Endothelial cell of umbilical vein (primary cell): ENCODE measurements at regions not wholly inside any gene's neighbourhood (a gene's known extent, or its start where the extent isn't known, plus 50 kb on each side); places are given as distances from the start of the nearest gene placed in this dataset.

Source experiments
- BruUV-seq: library from RNA; stranded (reverse); fragments of 400-500 nt; replicated peaks from 2 replicates; lab custom pipeline; 2021; lab: Mats Ljungman, UMichigan
- CTCF ChIA-PET: fragments of 300-600, 350-600 bp; sonication (Branson Sonifier 250); formaldehyde crosslinking; loops from one replicate; lab custom pipeline; 2021; ENCODE audit warnings: antibody characterized with exemption, inconsistent platforms; lab: Charles Lee
- POLR2A ChIA-PET: fragments of 300-600, 350-600 bp; sonication (Branson Sonifier 250); formaldehyde crosslinking; loops from one replicate; lab custom pipeline; 2021; ENCODE audit warnings: antibody characterized with exemption, inconsistent platforms; lab: Charles Lee
- DNase-seq: peaks from one replicate; pipeline ENCODE4 v3.0.0-alpha.2; 2011; ENCODE audit warnings: low read depth, low spot score
- FAIRE-seq: peaks from 2 replicates; lab custom pipeline; 2011; peaks lifted over from hg19 to GRCh38; lab: Jason Lieb, UNC
- H2AFZ ChIP-seq: 2 replicates; pipeline ENCODE4 v1.6.0; 2012; ENCODE audit warnings: low read depth, low read length, control low read depth, inconsistent platforms
- H3K27ac ChIP-seq: 2 replicates; pipeline ENCODE4 v1.5.1; 2011; ENCODE audit warnings: low read depth, mild to moderate bottlenecking, control low read depth, low read length, moderate library complexity; ENCODE audit not compliant: insufficient read depth
- H3K27me3 ChIP-seq, 2 experiments: 2 replicates each; pipeline versions ENCODE4 v1.6.0 to v1.6.1; 2011; ENCODE audit warnings: low read length in 2 of 2, mixed read lengths in 1 of 2; ENCODE audit not compliant: control insufficient read depth in 2 of 2, insufficient read depth in 2 of 2
- H3K36me3 ChIP-seq, 2 experiments: 2 replicates in 1 of 2; 3 replicates in 1 of 2; pipeline ENCODE4 v1.5.1; 2011; ENCODE audit warnings: low read length in 2 of 2, mild to moderate bottlenecking in 1 of 2, moderate library complexity in 1 of 2; ENCODE audit not compliant: control insufficient read depth in 2 of 2, insufficient read depth in 2 of 2; ENCODE audit errors: extremely low read depth in 1 of 2
- H3K4me1 ChIP-seq: 3 replicates; pipeline ENCODE4 v1.5.1; 2011; ENCODE audit warnings: mild to moderate bottlenecking, low read length; ENCODE audit not compliant: control insufficient read depth, insufficient read depth; ENCODE audit errors: extremely low read depth
- H3K4me2 ChIP-seq: 2 replicates; pipeline ENCODE4 v1.6.1; 2011; ENCODE audit warnings: low read length, control low read depth, mixed read lengths; ENCODE audit not compliant: insufficient read depth
- H3K4me3 ChIP-seq, 3 experiments: fragments of 200-600 bp in 1 of 3; sonication (generic), shearing (Covaris generic) in 1 of 3; replicated peaks in 1 of 3; 2 replicates each; pipeline ENCODE4 v1.5.1; 2011 to 2016; ENCODE audit warnings: control low read depth in 3 of 3, low read length in 3 of 3, mild to moderate bottlenecking in 2 of 3, inconsistent platforms in 1 of 3, low read depth in 1 of 3, moderate library complexity in 1 of 3; ENCODE audit not compliant: insufficient read depth in 1 of 3
- H3K79me2 ChIP-seq: 2 replicates; pipeline ENCODE4 v1.6.0; 2012; ENCODE audit warnings: low read length, inconsistent platforms; ENCODE audit not compliant: control insufficient read depth, insufficient read depth
- H3K9ac ChIP-seq: replicated peaks from 2 replicates; pipeline ENCODE3; 2011; ENCODE audit warnings: low read length, control low read depth; ENCODE audit not compliant: insufficient read depth; ENCODE audit errors: extremely low read depth
- H3K9me1 ChIP-seq: replicated peaks from 3 replicates; pipeline ENCODE4 v1.6.0; 2011; ENCODE audit warnings: mild to moderate bottlenecking, low read length; ENCODE audit not compliant: control insufficient read depth, insufficient read depth; ENCODE audit errors: extremely low read depth
- H3K9me3 ChIP-seq: replicated peaks from 2 replicates; pipeline ENCODE4 v1.5.1; 2012; ENCODE audit warnings: low read length, inconsistent platforms; ENCODE audit not compliant: control insufficient read depth, insufficient read depth
- H4K20me1 ChIP-seq: replicated peaks from 2 replicates; pipeline ENCODE3; 2011; ENCODE audit warnings: mild to moderate bottlenecking, low read length; ENCODE audit not compliant: control insufficient read depth, insufficient read depth; ENCODE audit errors: extremely low read depth
- EZH2 ChIP-seq: IDR thresholded peaks from 2 replicates; pipeline ENCODE4 v1.6.1; 2012; ENCODE audit warnings: borderline replicate concordance, low read depth, mild to moderate bottlenecking, moderate library complexity, low read length, inconsistent platforms; ENCODE audit not compliant: severe bottlenecking
- FOS ChIP-seq: IDR thresholded peaks from 2 replicates; pipeline ENCODE4 v1.6.1; 2011; ENCODE audit warnings: mild to moderate bottlenecking, low read length, moderate library complexity, borderline replicate concordance; ENCODE audit not compliant: insufficient read depth
- GATA2 ChIP-seq: IDR thresholded peaks from 2 replicates; pipeline ENCODE4 v1.7.0; 2011; ENCODE audit warnings: low read depth, mild to moderate bottlenecking, moderate library complexity, mixed read lengths, low read length; ENCODE audit not compliant: insufficient read length, insufficient read depth
- JUN ChIP-seq: IDR thresholded peaks from 2 replicates; pipeline ENCODE4 v1.6.1; 2011; ENCODE audit warnings: borderline replicate concordance, low read depth; ENCODE audit not compliant: insufficient read length, insufficient read depth
- MYC ChIP-seq: IDR thresholded peaks from one replicate; pipeline ENCODE4 v1.6.1; 2011; ENCODE audit warnings: mild to moderate bottlenecking, low read depth, low read length
- POLR2A ChIP-seq: IDR thresholded peaks from 2 replicates; pipeline ENCODE4 v1.6.1; 2012; ENCODE audit warnings: low read depth, mild to moderate bottlenecking, control low read depth, low read length
- POLR2AphosphoS5 ChIP-seq: IDR thresholded peaks from 2 replicates; pipeline ENCODE4 v1.6.1; 2012; ENCODE audit warnings: low read depth, mild to moderate bottlenecking, control low read depth, low read length, moderate library complexity; ENCODE audit not compliant: insufficient read depth
- dilution Hi-C: fragments of 300-500 bp; cut with MboI; formaldehyde crosslinking; loops from one replicate; pipeline ENCODE4 v1.15.0; 2019; ENCODE audit warnings: low sequenced_read_pairs; ENCODE audit not compliant: extremely low pct_ligation_motif_present
- intact Hi-C: fragments of 100-400 bp; cut with micrococcal nuclease; formaldehyde crosslinking; loops from one replicate; pipeline ENCODE4 v1.10.0; 2022
- TF ChIP-seq, protein P1 (sequence below): IDR thresholded peaks from 2 replicates; pipeline ENCODE4 v1.6.1; 2011; ENCODE audit not compliant: insufficient read depth, insufficient read length
- TF ChIP-seq, protein P2 (sequence below), 2 donors: IDR thresholded peaks; 1 replicate in 1 of 2; 2 replicates in 1 of 2; pipeline ENCODE4 v1.5.1; 2011; ENCODE audit warnings: low read length in 2 of 2, mild to moderate bottlenecking in 2 of 2, moderate library complexity in 2 of 2, control low read depth in 1 of 2, inconsistent platforms in 1 of 2, low read depth in 1 of 2; ENCODE audit not compliant: insufficient read depth in 1 of 2; ENCODE audit errors: extremely low read depth in 1 of 2

DNA sequence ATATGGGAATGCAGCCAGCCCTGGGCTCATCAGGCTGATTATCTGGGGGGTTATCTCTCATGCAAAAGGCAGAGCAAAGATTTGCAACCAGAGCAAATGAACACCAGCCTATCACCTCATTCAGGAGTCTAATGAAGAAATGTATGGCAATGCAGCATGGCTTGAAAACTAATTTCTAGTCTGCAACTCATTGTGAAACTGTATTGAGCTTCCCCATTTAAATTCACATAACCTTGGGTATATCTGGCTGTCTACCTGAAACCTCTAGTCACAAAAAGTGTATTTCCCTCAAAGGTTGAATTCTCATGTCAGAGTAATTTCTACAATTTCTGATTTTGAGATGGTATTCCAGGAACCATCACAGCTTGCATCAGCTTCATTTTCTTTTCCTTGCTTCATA is 240.0 kb downstream of the SDHAF3 start:
- no peak overlapping the region for H3K27ac ChIP-seq
- FAIRE-seq (no peak), DNase-seq (no peak)
- no peak overlapping the region for H3K4me2 ChIP-seq
- H3K79me2 ChIP-seq = no peaks in the 10 kb centered on the region
- no peaks in the 10 kb centered on the region for H3K9me3 ChIP-seq
- H3K4me1 ChIP-seq = no peaks in the 10 kb centered on the region
- CTCF ChIA-PET = no interaction called here
- POLR2A ChIA-PET = no interaction called here
- no TSS peak for BruUV-seq
- H4K20me1 ChIP-seq = no peaks in the 10 kb centered on the region
- dilution Hi-C loops (no loop called here), intact Hi-C loops (no loop called here)
- H3K36me3 ChIP-seq = no peaks in the 10 kb centered on the region
- TF ChIP-seq EZH2 (no peak), POLR2AphosphoS5 (no peak), FOS (no peak), JUN (no peak), GATA2 (no peak), POLR2A (no peak), MYC (no peak)
- TF ChIP-seq, protein P1, sequence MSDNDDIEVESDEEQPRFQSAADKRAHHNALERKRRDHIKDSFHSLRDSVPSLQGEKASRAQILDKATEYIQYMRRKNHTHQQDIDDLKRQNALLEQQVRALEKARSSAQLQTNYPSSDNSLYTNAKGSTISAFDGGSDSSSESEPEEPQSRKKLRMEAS = no peak
- TF ChIP-seq, protein P2, sequence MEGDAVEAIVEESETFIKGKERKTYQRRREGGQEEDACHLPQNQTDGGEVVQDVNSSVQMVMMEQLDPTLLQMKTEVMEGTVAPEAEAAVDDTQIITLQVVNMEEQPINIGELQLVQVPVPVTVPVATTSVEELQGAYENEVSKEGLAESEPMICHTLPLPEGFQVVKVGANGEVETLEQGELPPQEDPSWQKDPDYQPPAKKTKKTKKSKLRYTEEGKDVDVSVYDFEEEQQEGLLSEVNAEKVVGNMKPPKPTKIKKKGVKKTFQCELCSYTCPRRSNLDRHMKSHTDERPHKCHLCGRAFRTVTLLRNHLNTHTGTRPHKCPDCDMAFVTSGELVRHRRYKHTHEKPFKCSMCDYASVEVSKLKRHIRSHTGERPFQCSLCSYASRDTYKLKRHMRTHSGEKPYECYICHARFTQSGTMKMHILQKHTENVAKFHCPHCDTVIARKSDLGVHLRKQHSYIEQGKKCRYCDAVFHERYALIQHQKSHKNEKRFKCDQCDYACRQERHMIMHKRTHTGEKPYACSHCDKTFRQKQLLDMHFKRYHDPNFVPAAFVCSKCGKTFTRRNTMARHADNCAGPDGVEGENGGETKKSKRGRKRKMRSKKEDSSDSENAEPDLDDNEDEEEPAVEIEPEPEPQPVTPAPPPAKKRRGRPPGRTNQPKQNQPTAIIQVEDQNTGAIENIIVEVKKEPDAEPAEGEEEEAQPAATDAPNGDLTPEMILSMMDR (IDR thresholded peaks at IDR 0.05; ENCODE audit: extremely low read depth in 1 of 2, insufficient read depth in 1 of 2, low read depth in 1 of 2, low read length in 2 of 2) = no peak
- no peaks in the 10 kb centered on the region for H3K27me3 ChIP-seq
- no peak overlapping the region for H3K9ac ChIP-seq
- no peak overlapping the region for H2AFZ ChIP-seq
- H3K4me3 ChIP-seq = no peak overlapping the region
- no peaks in the 10 kb centered on the region for H3K9me1 ChIP-seq
